GM12878 (cell line): ENCODE measurements at regions not wholly inside any gene's neighbourhood (a gene's known extent, or its start where the extent isn't known, plus 50 kb on each side); places are given as distances from the start of the nearest gene placed in this dataset.
A peak's percentile ranks its signal among the peaks of the same experiment; 100 is the strongest.

Source experiments
- ATAC-seq: fragments of 200-7000 bp; cut with Tn5 transposase; 3 replicates; pipeline ENCODE4 v1.9.1; 2020; ENCODE audit warnings: mild to moderate bottlenecking, moderate library complexity
- BruUV-seq: library from RNA; stranded (reverse); fragments of 400-500 nt; replicated peaks from 2 replicates; lab custom pipeline; 2021; lab: Mats Ljungman, UMichigan
- CTCF ChIA-PET: fragments of 300-600 bp; sonication (Branson Sonifier 250); formaldehyde crosslinking; extraction: SDS; loops from one replicate; lab custom pipeline; 2021; ENCODE audit warnings: inconsistent platforms; lab: Yijun Ruan, JAX
- POLR2A ChIA-PET: fragments of 350-600 bp; formaldehyde crosslinking; extraction: SDS; loops from one replicate; lab custom pipeline; 2021; ENCODE audit warnings: inconsistent platforms; lab: Charles Lee
- RAD21 ChIA-PET: fragments of 300-600 bp; sonication (Branson Sonifier 250); formaldehyde crosslinking; loops from one replicate; lab custom pipeline; 2023; ENCODE audit warnings: antibody characterized with exemption; ENCODE audit not compliant: unreplicated experiment; lab: Charles Lee
- SMC1A ChIA-PET: fragments of 300-600 bp; sonication (Branson Sonifier 250); formaldehyde crosslinking; loops from one replicate; lab custom pipeline; 2023; ENCODE audit not compliant: unreplicated experiment, uncharacterized antibody; lab: Charles Lee
- DNase-seq: peaks from one replicate; pipeline ENCODE4 v3.0.0-alpha.2; 2011; ENCODE audit warnings: low read depth, low spot score
- FAIRE-seq: peaks from 3 replicates; lab custom pipeline; 2011; peaks lifted over from hg19 to GRCh38; lab: Jason Lieb, UNC
- H2AFZ ChIP-seq: 2 replicates; pipeline ENCODE4 v1.6.0; 2011; ENCODE audit warnings: low read depth, low read length, control low read depth; ENCODE audit not compliant: control insufficient read depth
- H3K27ac ChIP-seq: 2 replicates; pipeline ENCODE4 v1.5.1; 2011; ENCODE audit warnings: control low read depth; ENCODE audit not compliant: control insufficient read depth, insufficient read depth
- H3K27me3 ChIP-seq, 2 experiments: replicated peaks in 1 of 2; 2 replicates each; pipeline versions ENCODE4 v1.6.0 to v1.6.1; 2011; ENCODE audit warnings: low read length in 1 of 2; ENCODE audit not compliant: control insufficient read depth in 2 of 2, insufficient read depth in 2 of 2
- H3K36me3 ChIP-seq, 2 experiments: 2 replicates each; pipeline ENCODE4 v1.5.1; 2011; ENCODE audit warnings: low read length in 1 of 2; ENCODE audit not compliant: control insufficient read depth in 2 of 2, insufficient read depth in 2 of 2
- H3K4me1 ChIP-seq: 2 replicates; pipeline ENCODE4 v1.6.1; 2011; ENCODE audit warnings: mild to moderate bottlenecking, low read length, moderate library complexity, mixed read lengths; ENCODE audit not compliant: control insufficient read depth, insufficient read depth
- H3K4me2 ChIP-seq: 2 replicates; pipeline ENCODE4 v1.6.0; 2011; ENCODE audit warnings: control low read depth; ENCODE audit not compliant: control insufficient read depth, insufficient read depth
- H3K4me3 ChIP-seq: fragments of 200-600 bp; sonication (generic); 2 replicates; pipeline ENCODE4 v1.5.1; 2016
- H3K79me2 ChIP-seq: 2 replicates; pipeline ENCODE4 v1.6.0; 2011; ENCODE audit warnings: low read length; ENCODE audit not compliant: control insufficient read depth, insufficient read depth
- H3K9ac ChIP-seq: 2 replicates; pipeline ENCODE4 v1.8.0; 2011; ENCODE audit warnings: low read length, control low read depth, mixed read lengths; ENCODE audit not compliant: control insufficient read depth, insufficient read depth
- H3K9me3 ChIP-seq: replicated peaks from 3 replicates; pipeline ENCODE4 v1.5.1; 2011; ENCODE audit warnings: mild to moderate bottlenecking, low read length; ENCODE audit not compliant: control insufficient read depth, insufficient read depth
- H4K20me1 ChIP-seq: 2 replicates; pipeline ENCODE4 v1.6.0; 2011; ENCODE audit not compliant: control insufficient read depth, insufficient read depth
- BACH1 ChIP-seq: fragments of 450-650 bp; IDR thresholded peaks from 2 replicates; pipeline ENCODE4 v1.6.1; 2017; ENCODE audit warnings: mild to moderate bottlenecking, borderline replicate concordance
- CTCF ChIP-seq, 3 experiments: IDR thresholded peaks in 2 of 3; conservative IDR thresholded peaks in 1 of 3; 2 replicates each; pipeline ENCODE4 v1.5.1; 2011; ENCODE audit warnings: low read depth in 3 of 3, low read length in 3 of 3, mild to moderate bottlenecking in 3 of 3, control low read depth in 2 of 3, moderate library complexity in 2 of 3, inconsistent platforms in 1 of 3, mixed read lengths in 1 of 3; ENCODE audit not compliant: control insufficient read depth in 2 of 3, insufficient read depth in 1 of 3; ENCODE audit errors: extremely low read depth in 1 of 3
- E4F1 ChIP-seq: fragments of 450-650 bp; IDR thresholded peaks from 2 replicates; pipeline ENCODE4 v1.6.1; 2018; ENCODE audit warnings: borderline replicate concordance, mild to moderate bottlenecking; ENCODE audit not compliant: partially characterized antibody
- GATAD2B ChIP-seq: fragments of 450-650 bp; conservative IDR thresholded peaks from 2 replicates; pipeline ENCODE4 v1.6.1; 2017; ENCODE audit warnings: low read depth, mild to moderate bottlenecking, moderate library complexity
- HDAC2 ChIP-seq: fragments of 200-600 bp; sonication (generic); IDR thresholded peaks from 2 replicates; pipeline ENCODE4 v1.6.1; 2017
- HDAC6 ChIP-seq: fragments of 200-600 bp; sonication (generic); IDR thresholded peaks from one replicate; pipeline ENCODE4 v1.8.0; 2017; ENCODE audit warnings: antibody characterized with exemption; ENCODE audit not compliant: unreplicated experiment
- MYB ChIP-seq: fragments of 150-350 bp; IDR thresholded peaks from 2 replicates; pipeline ENCODE4 v1.6.1; 2014; ENCODE audit warnings: mild to moderate bottlenecking, low read depth, low read length, borderline replicate concordance
- RAD51 ChIP-seq: fragments of 450-650 bp; IDR thresholded peaks from 2 replicates; pipeline ENCODE4 v1.6.1; 2016; ENCODE audit warnings: moderate library complexity, mild to moderate bottlenecking, inconsistent platforms
- SP1 ChIP-seq: IDR thresholded peaks from one replicate; pipeline ENCODE4 v1.6.1; 2011; ENCODE audit warnings: low read depth, low read length
- ZBED1 ChIP-seq: IDR thresholded peaks from 2 replicates; pipeline ENCODE4 v1.6.1; 2016; ENCODE audit warnings: borderline replicate concordance
- ZBTB11 ChIP-seq: fragments of 450-650 bp; formaldehyde crosslinking; IDR thresholded peaks from 2 replicates; pipeline ENCODE4 v1.5.0; 2022; ENCODE audit warnings: mild to moderate bottlenecking, missing genetic modification characterization
- WGBS: methylation state at CpG from one replicate; pipeline ENCODE4 v1.1.6; 2016; ENCODE audit warnings: low lambda C conversion rate; ENCODE audit not compliant: insufficient replicate concordance, insufficient coverage; ENCODE audit errors: missing lambda C conversion rate; 5-methylcytosine and 5-hydroxymethylcytosine counted together
- in situ Hi-C: fragments of 300-500 bp; cut with MboI; formaldehyde crosslinking; loops from 9 replicates; pipeline ENCODE4 v1.14.3; 2018; ENCODE audit warnings: mixed read lengths
- intact Hi-C: fragments of 100-400 bp; cut with micrococcal nuclease; formaldehyde crosslinking; loops from one replicate; pipeline ENCODE4 v1.14.2; 2022; ENCODE audit not compliant: unreplicated experiment

- TF ChIP-seq BACH1 (no peak), ZBED1 (no peak), SP1 (no peak), HDAC6 (no peak), GATAD2B (no peak), CTCF (IDR thresholded peaks at IDR 0.05 in 2 of 3, conservative IDR thresholded peaks at IDR 0.05 in 1 of 3; ENCODE audit: control insufficient read depth in 2 of 3, extremely low read depth in 1 of 3, insufficient read depth in 1 of 3, low read depth in 3 of 3, low read length in 3 of 3) (no peak)
Measured at GRCh38 chr17:77320044-77320440, 179.3 kb downstream of the SEC14L1 start (continued).

GRCh38 chr17:77320485-77321256, 179.9 kb downstream of the SEC14L1 start:
- 2% methylated on average over 29 of the region's 30 CpGs for WGBS
- POLR2A ChIA-PET = interaction anchor here (0.6 to 2.2 kb wide), 10 partner anchors 85 to 638 kb away, joined by 3 to 7 read pairs (median 4); partner anchors contain the start of genes SEC14L1 and TNRC6C
- RAD21 ChIA-PET = interaction anchor here (0.9 to 2.7 kb wide), 5 partner anchors 11 to 176 kb away, joined by 4 to 14 read pairs (median 4); no protein-coding TSS in a partner anchor
- SMC1A ChIA-PET = interaction anchor here (0.7 to 4.1 kb wide), 4 partner anchors 11 to 123 kb away, joined by 3 to 25 read pairs (median 3); no protein-coding TSS in a partner anchor
- DNase-seq (peak; percentile 85), FAIRE-seq (no peak), ATAC-seq (peak; percentile 49)
- no peaks in the 10 kb centered on the region; a peak in 1 of 4 replicates for H3K36me3 ChIP-seq
- peak overlapping the region; percentile 20 for H2AFZ ChIP-seq
- H3K79me2 ChIP-seq = peaks cover 54% of the 10 kb centered on the region
- peaks cover 60% of the 10 kb centered on the region for H3K4me1 ChIP-seq
- H4K20me1 ChIP-seq = no peaks in the 10 kb centered on the region
- H3K4me2 ChIP-seq = peak overlapping the region; percentile 94
- in situ Hi-C loops (no loop called here), intact Hi-C loops (loop anchor here (1.0 to 10.0 kb wide), 3 partner anchors 38 to 634 kb away; partner anchors contain the start of gene TNRC6C)
- H3K4me3 ChIP-seq = peak overlapping the region; percentile 84
- peak overlapping the region; percentile 89 for H3K9ac ChIP-seq
- no peaks in the 10 kb centered on the region for H3K27me3 ChIP-seq
- peak overlapping the region; percentile 88 for H3K27ac ChIP-seq
- BruUV-seq = no TSS peak
- CTCF ChIA-PET = interaction anchor here (0.6 to 1.3 kb wide), 4 partner anchors 11 to 1914 kb away, joined by 4 to 8 read pairs (median 5); no protein-coding TSS in a partner anchor
- no peaks in the 10 kb centered on the region for H3K9me3 ChIP-seq
- TF ChIP-seq ZBTB11 (CRISPR knock-in tag) = no peak
- peak; percentile 91 for TF ChIP-seq RAD51
- TF ChIP-seq E4F1 = no peak
- TF ChIP-seq HDAC2 = no peak
- no peak for TF ChIP-seq MYB
